ENCODE measurements at regions not wholly inside any gene's neighbourhood (a gene's known extent, or its start where the extent isn't known, plus 50 kb on each side); places are given as distances from the start of the nearest gene placed in this dataset.

DNA sequence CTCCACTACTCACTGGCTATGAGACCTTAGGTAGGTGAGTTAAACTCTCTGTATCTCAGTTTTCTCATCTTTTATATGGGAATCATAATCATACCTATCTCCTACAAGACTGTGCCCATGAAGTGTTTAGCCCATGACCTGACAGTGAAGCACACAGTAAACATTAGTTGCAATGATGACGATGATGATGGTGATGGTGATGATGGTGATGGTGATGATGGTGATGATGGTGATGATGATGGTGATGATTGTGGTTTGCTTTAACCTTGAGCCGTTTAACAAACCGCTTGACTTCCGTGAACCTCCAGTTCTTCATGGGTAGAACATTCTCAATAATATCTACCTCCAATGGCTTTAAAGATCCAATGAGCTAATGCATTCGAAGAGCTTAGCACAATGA lies 220.2 kb upstream of the MVB12B start:
- TF ChIP-seq, protein P1, sequence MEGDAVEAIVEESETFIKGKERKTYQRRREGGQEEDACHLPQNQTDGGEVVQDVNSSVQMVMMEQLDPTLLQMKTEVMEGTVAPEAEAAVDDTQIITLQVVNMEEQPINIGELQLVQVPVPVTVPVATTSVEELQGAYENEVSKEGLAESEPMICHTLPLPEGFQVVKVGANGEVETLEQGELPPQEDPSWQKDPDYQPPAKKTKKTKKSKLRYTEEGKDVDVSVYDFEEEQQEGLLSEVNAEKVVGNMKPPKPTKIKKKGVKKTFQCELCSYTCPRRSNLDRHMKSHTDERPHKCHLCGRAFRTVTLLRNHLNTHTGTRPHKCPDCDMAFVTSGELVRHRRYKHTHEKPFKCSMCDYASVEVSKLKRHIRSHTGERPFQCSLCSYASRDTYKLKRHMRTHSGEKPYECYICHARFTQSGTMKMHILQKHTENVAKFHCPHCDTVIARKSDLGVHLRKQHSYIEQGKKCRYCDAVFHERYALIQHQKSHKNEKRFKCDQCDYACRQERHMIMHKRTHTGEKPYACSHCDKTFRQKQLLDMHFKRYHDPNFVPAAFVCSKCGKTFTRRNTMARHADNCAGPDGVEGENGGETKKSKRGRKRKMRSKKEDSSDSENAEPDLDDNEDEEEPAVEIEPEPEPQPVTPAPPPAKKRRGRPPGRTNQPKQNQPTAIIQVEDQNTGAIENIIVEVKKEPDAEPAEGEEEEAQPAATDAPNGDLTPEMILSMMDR (IDR thresholded peaks at IDR 0.05), result no peak
- TF ChIP-seq POLR2A (IDR thresholded peaks at IDR 0.05), result no peak
